Lower leg skin (tissue), 4 donors: ENCODE measurements at regions not wholly inside any gene's neighbourhood (a gene's known extent, or its start where the extent isn't known, plus 50 kb on each side); places are given as distances from the start of the nearest gene placed in this dataset.
A peak's percentile ranks its signal among the peaks of the same experiment; 100 is the strongest.

ENCODE experiments used
- DNase-seq, 2 donors: peaks; one replicate each; pipeline ENCODE4 v3.0.0-alpha.2; 2019; ENCODE audit warnings: low spot score in 2 of 2
- H3K4me3 ChIP-seq: fragments of 200-600 bp; sonication (generic); 2 replicates; pipeline ENCODE4 v1.5.1; 2017; ENCODE audit warnings: mild to moderate bottlenecking, low read depth; ENCODE audit not compliant: poor library complexity, severe bottlenecking
- POLR2A ChIP-seq, 2 donors: fragments of 450-650 bp; IDR thresholded peaks; one replicate each; pipeline ENCODE4 v1.6.1; 2016 to 2017; ENCODE audit warnings: antibody characterized with exemption in 2 of 2, mild to moderate bottlenecking in 1 of 2, moderate library complexity in 1 of 2
- WGBS, 2 donors: methylation state at CpG; one replicate each; pipeline ENCODE4 v1.1.5; 2018; 5-methylcytosine and 5-hydroxymethylcytosine counted together
- intact Hi-C: fragments of 100-400 bp; cut with DNase I; formaldehyde crosslinking; loops from one replicate; pipeline ENCODE4 v1.15.0; 2023; ENCODE audit warnings: low total_unique reads
- TF ChIP-seq, protein P1 (sequence below), 3 donors: fragments of 450-650 bp; IDR thresholded peaks; one replicate each; pipeline ENCODE4 v1.5.1; 2016; ENCODE audit warnings: antibody characterized with exemption in 3 of 3, mild to moderate bottlenecking in 3 of 3, moderate library complexity in 2 of 3

DNA sequence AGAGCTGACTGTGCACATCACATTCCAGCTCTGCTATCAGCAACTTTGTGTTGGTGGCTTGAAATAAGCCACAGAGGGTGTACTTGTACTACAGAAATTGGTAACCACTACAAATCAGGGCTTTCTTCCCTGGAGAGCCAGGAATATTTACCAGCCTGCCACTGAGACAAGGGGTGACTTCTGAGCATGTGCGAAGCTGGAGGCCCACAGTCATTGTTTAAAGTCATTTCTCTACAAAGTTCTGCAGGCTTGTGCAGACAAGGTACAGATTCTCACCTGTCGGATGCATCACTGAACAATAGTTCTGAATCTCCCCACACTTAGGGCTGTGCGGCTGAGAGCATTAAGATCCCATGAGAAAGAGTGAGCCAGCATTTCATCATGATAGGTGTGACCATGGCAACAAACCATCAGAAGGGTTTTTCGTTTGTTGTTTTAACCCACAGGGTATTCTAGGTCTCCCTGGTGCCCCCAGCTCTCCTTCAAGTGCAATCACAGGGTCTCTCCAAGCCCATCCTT lies 292.8 kb downstream of the CDC5L start:
- intact Hi-C loops: no loop called here
- TF ChIP-seq POLR2A (IDR thresholded peaks at IDR 0.05): no peak
- TF ChIP-seq, protein P1, sequence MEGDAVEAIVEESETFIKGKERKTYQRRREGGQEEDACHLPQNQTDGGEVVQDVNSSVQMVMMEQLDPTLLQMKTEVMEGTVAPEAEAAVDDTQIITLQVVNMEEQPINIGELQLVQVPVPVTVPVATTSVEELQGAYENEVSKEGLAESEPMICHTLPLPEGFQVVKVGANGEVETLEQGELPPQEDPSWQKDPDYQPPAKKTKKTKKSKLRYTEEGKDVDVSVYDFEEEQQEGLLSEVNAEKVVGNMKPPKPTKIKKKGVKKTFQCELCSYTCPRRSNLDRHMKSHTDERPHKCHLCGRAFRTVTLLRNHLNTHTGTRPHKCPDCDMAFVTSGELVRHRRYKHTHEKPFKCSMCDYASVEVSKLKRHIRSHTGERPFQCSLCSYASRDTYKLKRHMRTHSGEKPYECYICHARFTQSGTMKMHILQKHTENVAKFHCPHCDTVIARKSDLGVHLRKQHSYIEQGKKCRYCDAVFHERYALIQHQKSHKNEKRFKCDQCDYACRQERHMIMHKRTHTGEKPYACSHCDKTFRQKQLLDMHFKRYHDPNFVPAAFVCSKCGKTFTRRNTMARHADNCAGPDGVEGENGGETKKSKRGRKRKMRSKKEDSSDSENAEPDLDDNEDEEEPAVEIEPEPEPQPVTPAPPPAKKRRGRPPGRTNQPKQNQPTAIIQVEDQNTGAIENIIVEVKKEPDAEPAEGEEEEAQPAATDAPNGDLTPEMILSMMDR (IDR thresholded peaks at IDR 0.05): no peak
- peak in 1 of 2 donors; percentile 48 for DNase-seq
- WGBS, 2 donors: 66 to 95% methylated on average over 4 of the region's 4 CpGs
- no peak overlapping the region for H3K4me3 ChIP-seq

DNA sequence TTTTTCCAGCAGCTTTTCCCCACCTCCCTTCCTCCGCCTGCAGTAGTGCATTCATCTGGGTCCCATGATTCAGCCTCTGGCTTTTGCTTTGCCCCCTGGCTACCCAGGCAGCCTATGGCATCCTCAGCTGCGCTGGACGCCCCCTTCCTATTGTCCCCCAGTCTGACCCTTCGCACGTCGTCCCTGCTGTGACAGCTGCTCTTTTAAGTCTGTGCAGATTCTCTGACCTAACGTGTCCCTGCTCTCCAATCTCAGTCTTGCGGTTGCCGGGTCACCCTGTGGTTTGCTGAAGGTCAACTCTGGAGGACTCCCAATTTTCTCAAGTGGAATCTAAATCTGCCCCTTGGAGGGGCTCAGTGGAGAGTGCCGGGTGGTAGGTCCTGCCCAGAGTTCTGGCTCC lies 294.3 kb downstream of the CDC5L start:
- intact Hi-C loops: no loop called here
- no peak overlapping the region for H3K4me3 ChIP-seq
- WGBS, 2 donors: 80 to 87% methylated on average over 10 of the region's 10 CpGs
- TF ChIP-seq, protein P1 (IDR thresholded peaks at IDR 0.05): no peak
- TF ChIP-seq POLR2A (IDR thresholded peaks at IDR 0.05): no peak
- DNase-seq: peak in 1 of 2 donors; percentile 68

DNA sequence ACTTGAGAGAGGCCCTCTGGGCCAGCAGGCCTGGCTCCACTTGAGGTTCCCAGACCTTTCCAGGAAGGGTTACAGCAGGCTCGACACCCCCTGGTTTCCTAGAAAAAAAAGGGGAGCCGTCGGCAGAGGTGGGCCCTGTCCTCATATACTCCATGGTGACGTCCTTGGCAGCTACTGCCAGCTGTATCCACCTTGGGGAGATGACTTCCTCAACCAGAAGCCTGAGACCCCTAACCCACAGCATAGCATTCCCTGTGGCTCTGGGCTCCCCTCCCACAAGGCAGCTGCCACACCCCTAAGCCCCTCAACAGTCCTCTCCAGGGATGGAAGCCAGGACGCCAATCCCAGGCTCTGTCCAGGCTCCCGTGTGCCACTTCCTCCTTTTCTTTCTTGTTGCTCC lies 294.8 kb downstream of the CDC5L start:
- intact Hi-C loops: no loop called here
- TF ChIP-seq, protein P1 (IDR thresholded peaks at IDR 0.05): no peak
- no peak for TF ChIP-seq POLR2A (IDR thresholded peaks at IDR 0.05)
- 83 to 84% methylated on average over 6 of the region's 6 CpGs for WGBS, 2 donors
- H3K4me3 ChIP-seq: no peak overlapping the region
- DNase-seq: peak in 1 of 2 donors; percentile 65

DNA sequence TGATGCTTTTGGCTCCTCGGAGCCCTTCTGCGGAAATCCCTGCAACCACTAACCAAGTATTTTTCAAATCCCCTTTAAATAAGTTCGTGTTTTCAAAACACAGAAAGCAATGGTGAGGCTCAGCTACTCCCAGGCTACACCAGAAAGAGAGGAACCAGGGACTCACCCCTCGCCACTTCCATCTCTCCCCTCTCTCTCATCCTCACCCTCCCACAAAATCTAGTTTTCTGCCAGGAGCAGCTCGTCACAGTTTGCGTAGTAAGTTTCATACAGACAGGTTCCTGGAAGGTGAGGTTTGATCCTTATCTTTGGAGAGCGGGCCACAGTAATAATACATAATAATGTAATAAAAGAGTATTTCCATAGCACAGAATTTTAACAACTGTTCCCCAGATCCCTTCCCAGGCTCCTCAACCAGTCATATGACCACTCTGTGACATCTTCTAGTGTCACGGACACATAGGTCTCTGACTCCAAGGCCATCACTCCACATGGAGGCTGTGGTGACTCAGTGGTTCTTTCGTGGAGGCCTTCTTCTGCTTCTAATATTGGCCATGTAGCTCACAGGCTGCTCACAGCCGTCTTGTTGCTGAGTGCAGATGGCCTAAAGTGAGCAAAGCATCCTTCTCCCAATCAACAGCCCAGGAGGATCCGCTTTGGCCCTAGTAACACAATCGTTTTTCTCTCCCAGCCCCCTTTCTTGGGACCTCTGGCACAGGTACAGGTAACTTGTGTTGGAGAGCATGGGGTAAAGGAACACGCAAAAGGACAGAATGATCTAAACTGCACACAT lies 295.7 kb downstream of the CDC5L start:
- peak in 1 of 2 donors; percentile 43 for DNase-seq
- WGBS, 2 donors: 90 to 91% methylated on average over 13 of the region's 13 CpGs
- H3K4me3 ChIP-seq: no peak overlapping the region
- no peak for TF ChIP-seq POLR2A (IDR thresholded peaks at IDR 0.05)
- TF ChIP-seq, protein P1 (IDR thresholded peaks at IDR 0.05): no peak
- intact Hi-C loops: no loop called here

DNA sequence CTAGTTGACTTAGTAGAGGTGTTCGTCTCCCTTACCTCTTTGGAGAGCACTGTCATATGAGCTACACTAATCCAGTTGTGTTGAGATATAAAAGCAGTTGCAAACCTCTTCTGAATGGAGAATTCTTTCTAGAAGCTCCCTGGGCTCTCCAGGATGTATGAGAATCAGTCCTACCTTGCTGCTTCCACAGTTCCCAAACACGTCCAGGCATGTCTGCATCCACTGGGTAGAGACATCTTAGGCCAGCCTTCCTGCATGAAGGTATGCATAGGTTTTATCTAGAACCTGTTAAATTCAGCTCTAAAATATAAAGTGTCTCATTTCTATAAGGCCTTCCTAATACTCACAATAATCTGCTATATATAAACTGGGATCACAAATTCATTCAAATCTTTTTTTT lies 297.7 kb downstream of the CDC5L start:
- intact Hi-C loops: no loop called here
- no peak for DNase-seq
- H3K4me3 ChIP-seq: no peak overlapping the region
- 85 to 92% methylated on average over 2 of the region's 2 CpGs for WGBS, 2 donors
- no peak for TF ChIP-seq POLR2A (IDR thresholded peaks at IDR 0.05)
- TF ChIP-seq, protein P1 (IDR thresholded peaks at IDR 0.05): no peak
